IMR-90 (cell line): ENCODE measurements at regions not wholly inside any gene's neighbourhood (a gene's known extent, or its start where the extent isn't known, plus 50 kb on each side); places are given as distances from the start of the nearest gene placed in this dataset.

Experiments used
- ATAC-seq: fragments of 200-7000 bp; cut with Tn5 transposase; 2 replicates; pipeline ENCODE4 v1.9.1; 2020; ENCODE audit warnings: low read depth, mild to moderate bottlenecking, moderate library complexity
- BruUV-seq: library from RNA; stranded (reverse); fragments of 400-500 nt; replicated peaks from 2 replicates; lab custom pipeline; 2021; lab: Mats Ljungman, UMichigan
- CTCF ChIA-PET: fragments of 300-600 bp; formaldehyde crosslinking; extraction: SDS; loops from one replicate; lab custom pipeline; 2021; ENCODE audit warnings: antibody characterized with exemption; lab: Yijun Ruan, JAX
- POLR2A ChIA-PET: fragments of 300-600 bp; sonication (Branson Sonifier 250); formaldehyde crosslinking; loops from one replicate; lab custom pipeline; 2022; ENCODE audit warnings: antibody characterized with exemption; ENCODE audit not compliant: unreplicated experiment; lab: Charles Lee
- DNase-seq: peaks from one replicate; pipeline ENCODE4 v3.0.0; 2013
- H2AFZ ChIP-seq: replicated peaks from 2 replicates; pipeline ENCODE3; 2013; ENCODE audit warnings: low read length, mild to moderate bottlenecking; ENCODE audit not compliant: poor library complexity
- H2AK5ac ChIP-seq: 2 replicates; pipeline ENCODE4 v1.6.1; 2013; ENCODE audit warnings: low read depth, low read length, inconsistent platforms
- H2AK9ac ChIP-seq: replicated peaks from 2 replicates; pipeline ENCODE3; 2013; ENCODE audit warnings: mild to moderate bottlenecking, low read depth, low read length, moderate library complexity; ENCODE audit not compliant: poor library complexity
- H2BK120ac ChIP-seq: 2 replicates; pipeline ENCODE4 v1.6.1; 2013; ENCODE audit warnings: low read depth, low read length, inconsistent platforms
- H2BK15ac ChIP-seq: 3 replicates; pipeline ENCODE4 v1.6.1; 2013; ENCODE audit warnings: low read depth, low read length, inconsistent platforms
- H2BK20ac ChIP-seq: 2 replicates; pipeline ENCODE4 v1.6.1; 2013; ENCODE audit warnings: low read depth, mild to moderate bottlenecking, inconsistent platforms, low read length, moderate library complexity
- H2BK5ac ChIP-seq: 2 replicates; pipeline ENCODE4 v1.6.1; 2013; ENCODE audit warnings: mild to moderate bottlenecking, low read depth, low read length, inconsistent platforms; ENCODE audit not compliant: poor library complexity, severe bottlenecking
- H3K14ac ChIP-seq: replicated peaks from 2 replicates; pipeline ENCODE4 v1.6.1; 2013; ENCODE audit warnings: low read depth, low read length, inconsistent platforms
- H3K18ac ChIP-seq: 2 replicates; pipeline ENCODE4 v1.6.1; 2013; ENCODE audit warnings: low read depth, low read length, control low read depth
- H3K23ac ChIP-seq: 2 replicates; pipeline ENCODE4 v1.6.1; 2013; ENCODE audit warnings: low read depth, low read length, inconsistent platforms
- H3K27ac ChIP-seq: 2 replicates; pipeline ENCODE4 v1.5.1; 2013; ENCODE audit warnings: mild to moderate bottlenecking, control low read depth, low read length; ENCODE audit not compliant: insufficient read depth
- H3K27me3 ChIP-seq: 2 replicates; pipeline ENCODE4 v1.6.1; 2013; ENCODE audit warnings: low read length; ENCODE audit not compliant: control insufficient read depth, insufficient read depth
- H3K36me3 ChIP-seq: 2 replicates; pipeline ENCODE4 v1.6.1; 2013; ENCODE audit warnings: low read length, mixed read lengths; ENCODE audit not compliant: control insufficient read depth, insufficient read depth
- H3K4ac ChIP-seq: 2 replicates; pipeline ENCODE4 v1.6.1; 2013; ENCODE audit warnings: low read depth, low read length, inconsistent platforms
- H3K4me1 ChIP-seq: 2 replicates; pipeline ENCODE4 v1.6.1; 2013; ENCODE audit warnings: low read length, mixed read lengths; ENCODE audit not compliant: control insufficient read depth, insufficient read depth
- H3K4me2 ChIP-seq: 2 replicates; pipeline ENCODE4 v1.6.1; 2013; ENCODE audit warnings: low read depth, mild to moderate bottlenecking, control low read depth, low read length, moderate library complexity
- H3K4me3 ChIP-seq: 2 replicates; pipeline ENCODE4 v1.5.1; 2013; ENCODE audit warnings: low read depth, mild to moderate bottlenecking, control low read depth, low read length, moderate library complexity; ENCODE audit not compliant: insufficient read depth
- H3K56ac ChIP-seq: 2 replicates; pipeline ENCODE4 v1.6.1; 2013; ENCODE audit warnings: low read length, inconsistent platforms; ENCODE audit not compliant: insufficient read depth; ENCODE audit errors: extremely low read depth
- H3K79me1 ChIP-seq, 2 experiments: 2 replicates each; pipeline ENCODE4 v1.6.1; 2013; ENCODE audit warnings: low read length in 2 of 2, inconsistent platforms in 1 of 2, low read depth in 1 of 2
- H3K9ac ChIP-seq: 2 replicates; pipeline ENCODE4 v1.6.1; 2013; ENCODE audit warnings: low read depth, low read length, control low read depth
- H3K9me1 ChIP-seq: 2 replicates; pipeline ENCODE4 v1.6.1; 2013; ENCODE audit warnings: low read length, inconsistent platforms; ENCODE audit not compliant: insufficient read depth
- H3K9me3 ChIP-seq: 2 replicates; pipeline ENCODE4 v1.6.1; 2013; ENCODE audit warnings: low read length; ENCODE audit not compliant: control insufficient read depth, insufficient read depth
- H4K20me1 ChIP-seq: 2 replicates; pipeline ENCODE4 v1.6.1; 2013; ENCODE audit warnings: low read length, inconsistent platforms; ENCODE audit not compliant: insufficient read depth
- H4K5ac ChIP-seq: 2 replicates; pipeline ENCODE4 v1.6.1; 2013; ENCODE audit warnings: mild to moderate bottlenecking, low read depth, low read length, control low read depth
- H4K8ac ChIP-seq, 2 experiments: 2 replicates each; pipeline ENCODE4 v1.6.1; 2013; ENCODE audit warnings: low read depth in 2 of 2, low read length in 2 of 2, control low read depth in 1 of 2, inconsistent platforms in 1 of 2
- H4K91ac ChIP-seq: 2 replicates; pipeline ENCODE4 v1.6.1; 2013; ENCODE audit warnings: low read depth, low read length, inconsistent platforms; ENCODE audit not compliant: insufficient read depth
- POLR2A ChIP-seq: IDR thresholded peaks from 2 replicates; pipeline ENCODE4 v1.6.1; 2012; ENCODE audit warnings: mild to moderate bottlenecking, low read depth, low read length
- WGBS, 2 experiments: methylation state at CpG; one replicate each; pipeline versions ENCODE4 v1.1.5 to v1.1.7; 2013; ENCODE audit warnings: missing lambda C conversion rate in 2 of 2; ENCODE audit not compliant: insufficient read length in 1 of 2; ENCODE audit errors: extremely low coverage in 2 of 2; 5-methylcytosine and 5-hydroxymethylcytosine counted together
- dilution Hi-C: fragments of 300-500 bp; cut with HindIII; formaldehyde crosslinking; loops from one replicate; pipeline ENCODE4 v1.14.3; 2018; ENCODE audit warnings: low sequenced_read_pairs; ENCODE audit not compliant: unreplicated experiment
- in situ Hi-C: fragments of 300-500 bp; cut with MboI; formaldehyde crosslinking; loops from 3 replicates; pipeline ENCODE4 v1.14.3; 2019; ENCODE audit warnings: low sequenced_read_pairs, inconsistent platforms, mixed read lengths
- intact Hi-C: fragments of 100-400 bp; cut with micrococcal nuclease; formaldehyde crosslinking; loops from 2 replicates; pipeline ENCODE4 v1.10.0; 2022
- TF ChIP-seq, protein P1 (sequence below): conservative IDR thresholded peaks from 2 replicates; pipeline ENCODE4 v1.5.1; 2012; ENCODE audit warnings: mild to moderate bottlenecking, low read depth, low read length, improper control_type of control experiment

GRCh38 chr10:24080207-24080606, 128.7 kb upstream of the KIAA1217 start:
- Histone ChIP-seq H3K4me1 (no peaks in the 10 kb centered on the region), H3K36me3 (no peaks in the 10 kb centered on the region), H2AK5ac (no peak overlapping the region), H3K56ac (no peak overlapping the region), H3K14ac (no peak overlapping the region), H4K91ac (no peak overlapping the region), H2AFZ (no peak overlapping the region), H3K27ac (no peak overlapping the region), H4K5ac (no peak overlapping the region), H3K18ac (no peak overlapping the region), H4K8ac (no peak overlapping the region), H3K4ac (no peak overlapping the region), H3K27me3 (no peaks in the 10 kb centered on the region), H3K4me3 (no peak overlapping the region), H3K4me2 (no peak overlapping the region), H2AK9ac (no peak overlapping the region), H4K20me1 (no peaks in the 10 kb centered on the region), H3K9ac (no peak overlapping the region), H2BK5ac (no peak overlapping the region), H3K9me3 (peaks cover 4% of the 10 kb centered on the region; the same call in 1 of the 2 replicates), H3K9me1 (no peaks in the 10 kb centered on the region), H2BK20ac (no peak overlapping the region), H3K79me1 (no peaks in the 10 kb centered on the region), H2BK15ac (no peak overlapping the region), H2BK120ac (no peak overlapping the region), H3K23ac (no peak overlapping the region)
- ChIA-PET CTCF (no interaction called here), POLR2A (no interaction called here)
- 80% methylated on average over 1 of the region's 4 CpGs; no CpG with 5 or more reads in 1 of the 2 experiments for WGBS, 2 experiments
- dilution Hi-C loops (no loop called here), intact Hi-C loops (no loop called here), in situ Hi-C loops (no loop called here)
- ATAC-seq (no peak), DNase-seq (no peak)
- TF ChIP-seq, protein P1, sequence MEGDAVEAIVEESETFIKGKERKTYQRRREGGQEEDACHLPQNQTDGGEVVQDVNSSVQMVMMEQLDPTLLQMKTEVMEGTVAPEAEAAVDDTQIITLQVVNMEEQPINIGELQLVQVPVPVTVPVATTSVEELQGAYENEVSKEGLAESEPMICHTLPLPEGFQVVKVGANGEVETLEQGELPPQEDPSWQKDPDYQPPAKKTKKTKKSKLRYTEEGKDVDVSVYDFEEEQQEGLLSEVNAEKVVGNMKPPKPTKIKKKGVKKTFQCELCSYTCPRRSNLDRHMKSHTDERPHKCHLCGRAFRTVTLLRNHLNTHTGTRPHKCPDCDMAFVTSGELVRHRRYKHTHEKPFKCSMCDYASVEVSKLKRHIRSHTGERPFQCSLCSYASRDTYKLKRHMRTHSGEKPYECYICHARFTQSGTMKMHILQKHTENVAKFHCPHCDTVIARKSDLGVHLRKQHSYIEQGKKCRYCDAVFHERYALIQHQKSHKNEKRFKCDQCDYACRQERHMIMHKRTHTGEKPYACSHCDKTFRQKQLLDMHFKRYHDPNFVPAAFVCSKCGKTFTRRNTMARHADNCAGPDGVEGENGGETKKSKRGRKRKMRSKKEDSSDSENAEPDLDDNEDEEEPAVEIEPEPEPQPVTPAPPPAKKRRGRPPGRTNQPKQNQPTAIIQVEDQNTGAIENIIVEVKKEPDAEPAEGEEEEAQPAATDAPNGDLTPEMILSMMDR: no peak
- TF ChIP-seq POLR2A: no peak
- BruUV-seq: no TSS peak
